Astrocyte (in vitro differentiated cells and primary cell): ENCODE measurements at regions not wholly inside any gene's neighbourhood (a gene's known extent, or its start where the extent isn't known, plus 50 kb on each side); places are given as distances from the start of the nearest gene placed in this dataset.

Source experiments
- DNase-seq: peaks from one replicate; pipeline ENCODE4 v3.0.0-alpha.2; 2010; ENCODE audit warnings: low read depth
- FAIRE-seq: peaks from 2 replicates; lab custom pipeline; 2011; peaks lifted over from hg19 to GRCh38; lab: Jason Lieb, UNC
- H2AFZ ChIP-seq: 2 replicates; pipeline ENCODE4 v1.6.0; 2012; ENCODE audit warnings: low read depth, low read length, inconsistent platforms
- H3K27ac ChIP-seq: 2 replicates; pipeline ENCODE4 v1.5.1; 2011; ENCODE audit warnings: low read depth, low read length, inconsistent platforms
- H3K27me3 ChIP-seq: 2 replicates; pipeline ENCODE4 v1.6.0; 2011; ENCODE audit warnings: low read length, inconsistent platforms; ENCODE audit not compliant: insufficient read depth
- H3K36me3 ChIP-seq: 2 replicates; pipeline ENCODE4 v1.5.1; 2011; ENCODE audit warnings: low read length, inconsistent platforms; ENCODE audit not compliant: insufficient read depth
- H3K4me1 ChIP-seq: 2 replicates; pipeline ENCODE4 v1.5.1; 2011; ENCODE audit warnings: low read length, inconsistent platforms; ENCODE audit not compliant: insufficient read depth
- H3K4me2 ChIP-seq: 2 replicates; pipeline ENCODE4 v1.6.0; 2012; ENCODE audit warnings: low read length, inconsistent platforms
- H3K4me3 ChIP-seq: 2 replicates; pipeline ENCODE4 v1.5.1; 2011; ENCODE audit warnings: low read depth, mild to moderate bottlenecking, low read length, inconsistent platforms; ENCODE audit not compliant: insufficient read depth
- H3K79me2 ChIP-seq: 2 replicates; pipeline ENCODE4 v1.6.0; 2012; ENCODE audit warnings: mild to moderate bottlenecking, low read length, inconsistent platforms; ENCODE audit not compliant: insufficient read depth
- H3K9ac ChIP-seq: 2 replicates; pipeline ENCODE4 v1.6.0; 2012; ENCODE audit warnings: mild to moderate bottlenecking, low read length, inconsistent platforms
- H3K9me3 ChIP-seq: 2 replicates; pipeline ENCODE4 v1.5.1; 2012; ENCODE audit warnings: low read depth, mild to moderate bottlenecking, low read length, inconsistent platforms; ENCODE audit not compliant: insufficient read depth
- H4K20me1 ChIP-seq: 2 replicates; pipeline ENCODE4 v1.6.0; 2012; ENCODE audit warnings: low read length, inconsistent platforms; ENCODE audit not compliant: insufficient read depth
- H3K27ac Mint-ChIP-seq: one replicate; pipeline ENCODE4 v1.8.0; 2021; ENCODE audit warnings: mild to moderate bottlenecking, mixed read lengths; ENCODE audit not compliant: unreplicated experiment
- H3K27me3 Mint-ChIP-seq: one replicate; pipeline ENCODE4 v1.8.0; 2021; ENCODE audit warnings: low read depth, mixed read lengths; ENCODE audit not compliant: unreplicated experiment
- H3K36me3 Mint-ChIP-seq: one replicate; pipeline ENCODE4 v1.8.0; 2021; ENCODE audit warnings: low read depth, mixed read lengths; ENCODE audit not compliant: unreplicated experiment
- H3K4me1 Mint-ChIP-seq: one replicate; pipeline ENCODE4 v1.8.0; 2021; ENCODE audit warnings: low read depth, mixed read lengths; ENCODE audit not compliant: unreplicated experiment
- H3K4me3 Mint-ChIP-seq: one replicate; pipeline ENCODE4 v1.8.0; 2021; ENCODE audit warnings: mild to moderate bottlenecking, moderate library complexity, mixed read lengths; ENCODE audit not compliant: unreplicated experiment
- H3K9me3 Mint-ChIP-seq: one replicate; pipeline ENCODE4 v1.8.0; 2021; ENCODE audit warnings: mild to moderate bottlenecking, mixed read lengths; ENCODE audit not compliant: unreplicated experiment
- CTCF ChIP-seq: IDR thresholded peaks from 2 replicates; pipeline ENCODE4 v1.5.1; 2011; ENCODE audit warnings: low read depth, mild to moderate bottlenecking, inconsistent platforms, low read length, moderate library complexity; ENCODE audit not compliant: insufficient read depth
- EZH2 ChIP-seq: IDR thresholded peaks from 2 replicates; pipeline ENCODE4 v1.6.1; 2012; ENCODE audit warnings: mild to moderate bottlenecking, low read length, inconsistent platforms; ENCODE audit not compliant: insufficient read depth

- H3K27ac ChIP-seq: no peak overlapping the region
- Mint-ChIP-seq H3K27ac (no peak overlapping the region), H3K9me3 (no peaks in the 10 kb centered on the region), H3K36me3 (no peaks in the 10 kb centered on the region), H3K27me3 (no peaks in the 10 kb centered on the region), H3K4me1 (no peaks in the 10 kb centered on the region), H3K4me3 (no peak overlapping the region)
- no peak overlapping the region for H3K9ac ChIP-seq
- FAIRE-seq (no peak), DNase-seq (no peak)
- H2AFZ ChIP-seq: no peak overlapping the region
- H3K4me1 ChIP-seq: no peaks in the 10 kb centered on the region
- TF ChIP-seq EZH2: no peak
- TF ChIP-seq CTCF: no peak
- H3K9me3 ChIP-seq: peaks cover 3% of the 10 kb centered on the region
- no peak overlapping the region for H3K4me2 ChIP-seq
- H3K27me3 ChIP-seq: no peaks in the 10 kb centered on the region
- no peaks in the 10 kb centered on the region for H3K36me3 ChIP-seq
- no peaks in the 10 kb centered on the region for H3K79me2 ChIP-seq
- no peak overlapping the region for H3K4me3 ChIP-seq
- no peaks in the 10 kb centered on the region for H4K20me1 ChIP-seq
Observed at GRCh38 chr15:97143592-97144376, 813.3 kb downstream of the NR2F2 start.

- no peaks in the 10 kb centered on the region for H3K4me1 Mint-ChIP-seq
- no peak overlapping the region for H3K4me3 ChIP-seq
- TF ChIP-seq EZH2: no peak
- H3K27me3 Mint-ChIP-seq: no peaks in the 10 kb centered on the region
- H4K20me1 ChIP-seq: no peaks in the 10 kb centered on the region
- H3K4me2 ChIP-seq: no peak overlapping the region
- no peak overlapping the region for H3K27ac Mint-ChIP-seq
- H3K9ac ChIP-seq: no peak overlapping the region
- no peak for FAIRE-seq
- no peaks in the 10 kb centered on the region for H3K36me3 Mint-ChIP-seq
- no peaks in the 10 kb centered on the region for H3K4me1 ChIP-seq
- no peaks in the 10 kb centered on the region for H3K79me2 ChIP-seq
- H3K36me3 ChIP-seq: no peaks in the 10 kb centered on the region
- no peak overlapping the region for H3K27ac ChIP-seq
- H3K27me3 ChIP-seq: no peaks in the 10 kb centered on the region
- H3K9me3 Mint-ChIP-seq: no peaks in the 10 kb centered on the region
- peaks cover 4% of the 10 kb centered on the region for H3K9me3 ChIP-seq
- no peak overlapping the region for H3K4me3 Mint-ChIP-seq
- DNase-seq: no peak
- H2AFZ ChIP-seq: no peak overlapping the region
Observed at GRCh38 chr15:97144377-97144711, 813.8 kb downstream of the NR2F2 start.

GRCh38 chr15:97146929-97147870 is 813.3 kb upstream of the ARRDC4 start:
- Histone ChIP-seq H3K9ac (no peak overlapping the region), H3K9me3 (peaks cover 4% of the 10 kb centered on the region), H4K20me1 (no peaks in the 10 kb centered on the region), H3K27me3 (no peaks in the 10 kb centered on the region), H3K4me2 (no peak overlapping the region), H3K4me1 (no peaks in the 10 kb centered on the region), H3K4me3 (no peak overlapping the region), H2AFZ (no peak overlapping the region), H3K27ac (no peak overlapping the region), H3K36me3 (no peaks in the 10 kb centered on the region), H3K79me2 (no peaks in the 10 kb centered on the region)
- TF ChIP-seq CTCF (no peak), EZH2 (no peak)
- no peaks in the 10 kb centered on the region for H3K36me3 Mint-ChIP-seq
- H3K9me3 Mint-ChIP-seq: no peaks in the 10 kb centered on the region
- no peaks in the 10 kb centered on the region for H3K27me3 Mint-ChIP-seq
- H3K4me1 Mint-ChIP-seq: no peaks in the 10 kb centered on the region
- H3K4me3 Mint-ChIP-seq: no peak overlapping the region
- no peak for DNase-seq
- FAIRE-seq: no peak
- no peak overlapping the region for H3K27ac Mint-ChIP-seq
